GM18951 (cell line): ENCODE measurements at regions not wholly inside any gene's neighbourhood (a gene's known extent, or its start where the extent isn't known, plus 50 kb on each side); places are given as distances from the start of the nearest gene placed in this dataset.
"Not testable (repeated sequence)": the region's sequence is repeated elsewhere in the genome, so short reads cannot be mapped to it uniquely, and the experiment has no call there.

ENCODE experiments used
- POLR2A ChIP-seq: IDR thresholded peaks from 4 replicates; pipeline ENCODE4 v1.6.1; 2011; ENCODE audit warnings: mild to moderate bottlenecking; ENCODE audit not compliant: insufficient read length, insufficient read depth; ENCODE audit errors: extremely low read depth
- in situ Hi-C: fragments of 300-500 bp; cut with MboI; formaldehyde crosslinking; loops from one replicate; pipeline ENCODE4 v1.12.0; 2022; ENCODE audit warnings: low sequenced_read_pairs, mixed read lengths, inconsistent platforms; ENCODE audit not compliant: unreplicated experiment

DNA sequence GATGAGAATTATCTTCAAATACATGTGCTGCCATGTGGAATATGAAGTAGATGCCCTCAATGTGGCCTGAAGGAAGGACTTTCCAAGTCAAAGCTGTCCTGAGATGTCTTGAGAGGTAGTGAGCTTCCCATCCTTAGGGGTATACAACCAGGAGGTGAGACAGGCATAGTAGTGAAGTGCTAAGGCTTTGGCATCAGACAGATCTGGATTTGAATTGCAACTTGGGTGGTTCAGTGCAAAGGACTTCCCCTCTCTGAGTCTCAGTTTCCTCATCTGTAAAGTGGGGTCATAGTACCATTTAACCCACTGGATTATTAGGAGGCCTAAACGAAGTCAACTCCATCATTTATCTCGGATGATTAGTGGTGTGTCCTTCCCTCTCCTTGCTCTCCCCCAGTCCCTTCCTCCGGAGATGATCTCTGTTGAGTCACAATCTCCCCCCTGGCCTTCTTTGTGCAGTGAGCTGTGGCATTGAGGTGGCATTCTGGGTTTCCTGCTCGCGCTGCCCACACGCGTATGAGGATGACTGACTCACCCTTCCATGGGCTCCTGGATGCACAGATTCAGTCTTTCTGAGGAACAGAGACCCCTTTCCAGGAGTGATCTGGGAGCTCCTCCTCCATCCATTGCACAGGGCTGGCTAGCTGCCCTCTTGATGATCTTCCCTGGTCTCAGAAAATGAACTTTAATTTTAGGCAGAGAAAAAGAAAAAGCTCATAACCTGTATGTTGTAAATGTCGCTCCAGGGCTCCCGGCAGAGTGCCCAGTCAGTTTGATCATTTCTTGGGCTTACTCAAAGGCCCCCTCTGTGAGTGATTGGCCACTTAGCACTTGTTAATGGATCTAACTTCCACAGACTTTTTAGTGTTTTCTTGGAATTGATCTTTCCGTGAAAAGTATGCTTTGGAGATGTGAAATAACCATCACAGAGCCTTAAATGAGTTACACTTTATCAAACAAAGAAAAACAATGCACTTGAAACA lies 354.6 kb downstream of the PTPRU start:
- in situ Hi-C loops = no loop called here
- TF ChIP-seq POLR2A = no peak

DNA sequence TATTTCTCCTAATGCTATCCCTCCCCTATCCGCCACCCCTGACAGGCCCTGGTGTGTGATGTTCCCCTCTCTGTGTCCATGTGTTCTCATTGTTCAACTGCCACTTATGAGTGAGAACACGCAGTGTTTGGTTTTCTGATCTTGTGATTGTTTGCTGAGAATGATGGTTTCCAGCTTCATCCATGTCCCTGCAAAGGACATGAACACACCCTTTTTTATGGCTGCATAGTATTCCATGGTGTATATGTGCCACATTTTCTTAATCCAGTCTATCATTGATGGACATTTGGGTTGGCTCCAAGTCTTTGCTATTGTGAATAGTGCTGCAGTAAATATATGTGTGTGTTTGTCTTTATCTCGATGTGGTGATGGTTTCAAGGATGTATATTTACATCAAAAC lies 353.4 kb downstream of the PTPRU start:
- in situ Hi-C loops = not testable (repeated sequence)

DNA sequence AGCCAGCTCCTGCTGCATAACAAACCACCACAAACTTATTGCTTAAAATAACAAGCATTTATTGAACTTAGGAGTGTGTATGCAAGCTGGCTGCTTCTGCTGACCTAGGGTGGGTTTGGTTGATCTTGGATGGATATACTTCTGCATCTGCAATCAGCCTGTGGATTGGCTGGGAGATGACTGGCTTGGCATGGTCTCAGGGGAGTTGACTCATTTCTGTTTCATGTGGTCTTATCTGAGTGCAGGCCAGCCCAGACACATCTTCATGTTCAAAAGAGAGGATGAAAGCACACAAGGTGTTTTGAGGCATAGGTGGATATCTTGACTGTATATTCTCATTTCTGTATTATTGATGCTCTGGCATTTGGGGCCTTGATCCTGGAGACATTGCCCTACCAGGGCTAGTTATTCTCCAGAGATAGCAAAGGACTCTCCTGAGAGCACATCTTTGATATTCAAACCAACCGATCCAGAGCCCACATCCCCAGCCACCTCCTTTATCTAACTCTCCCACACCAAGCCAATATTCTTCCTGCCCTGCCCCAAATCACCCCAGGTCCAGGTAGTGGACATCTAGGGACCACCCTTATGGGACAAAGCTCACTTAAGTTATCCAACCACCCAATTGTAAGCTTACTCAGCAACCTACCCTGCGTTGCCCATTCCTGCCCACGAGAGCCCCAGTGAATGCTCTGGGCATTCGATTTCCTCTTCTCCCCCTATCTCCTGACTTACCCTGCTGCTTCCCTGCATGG lies 350.8 kb downstream of the PTPRU start:
- TF ChIP-seq POLR2A = no peak
- in situ Hi-C loops = no loop called here

DNA sequence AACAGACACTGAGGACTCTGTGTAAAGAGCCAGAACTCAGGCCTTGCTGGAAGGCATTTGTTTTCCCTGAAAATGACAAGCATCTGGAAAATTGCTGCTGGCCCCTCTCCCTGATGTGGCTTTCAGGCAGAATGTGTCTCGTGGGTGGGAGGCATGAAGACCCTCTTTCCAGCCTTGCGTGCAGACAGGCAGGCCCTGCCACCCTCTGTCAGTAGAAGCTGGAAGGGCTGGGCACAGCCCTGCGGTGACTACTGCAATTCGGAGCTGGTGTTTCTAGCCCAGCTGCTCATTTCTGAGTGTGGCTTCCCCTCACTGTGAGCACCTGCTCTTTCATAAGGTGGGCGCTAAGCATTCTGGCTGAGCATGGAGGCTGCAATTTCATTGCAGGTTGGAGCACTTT lies 349.9 kb downstream of the PTPRU start:
- no peak for TF ChIP-seq POLR2A
- in situ Hi-C loops = no loop called here

DNA sequence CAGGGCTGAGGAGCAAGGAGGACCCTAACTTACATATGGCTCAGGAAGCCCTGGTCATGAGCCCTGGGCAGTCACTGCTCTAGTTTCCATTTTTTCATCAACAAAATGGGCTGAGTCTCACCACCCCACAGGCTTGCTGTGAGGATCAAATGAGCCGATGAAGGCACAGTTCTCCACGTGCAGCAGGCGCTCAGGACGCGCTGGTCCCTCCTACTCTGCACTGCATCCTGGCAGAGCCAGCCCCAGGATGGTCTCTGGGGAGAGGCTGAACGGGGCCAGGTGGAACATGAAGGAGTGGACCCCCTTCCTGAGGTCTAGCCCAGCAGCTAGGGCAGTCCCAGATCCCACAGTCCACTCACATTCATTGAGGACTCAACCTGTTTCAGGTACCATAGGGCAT lies 349.3 kb downstream of the PTPRU start:
- no peak for TF ChIP-seq POLR2A
- in situ Hi-C loops = no loop called here

DNA sequence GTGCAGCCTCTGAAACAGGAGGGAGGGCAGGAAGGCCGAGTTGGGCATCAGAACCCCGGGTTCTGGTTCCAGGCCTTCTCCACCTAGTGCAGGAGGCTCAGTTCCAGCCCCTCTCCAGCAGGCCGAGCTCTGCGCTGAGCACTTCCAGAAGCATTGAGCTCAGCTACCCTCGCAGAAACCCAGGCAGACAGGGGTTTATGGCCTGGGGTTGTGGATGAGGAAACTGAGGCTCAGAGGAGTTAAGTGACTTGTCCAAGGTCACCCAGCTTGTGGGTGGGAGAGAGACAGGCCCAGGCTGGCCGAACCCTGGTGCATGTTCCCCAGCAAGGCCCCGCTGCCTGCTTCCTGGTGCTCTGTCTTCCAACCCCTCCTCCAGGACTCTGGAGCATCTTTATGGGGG lies 348.9 kb downstream of the PTPRU start:
- in situ Hi-C loops = no loop called here
- TF ChIP-seq POLR2A = no peak

DNA sequence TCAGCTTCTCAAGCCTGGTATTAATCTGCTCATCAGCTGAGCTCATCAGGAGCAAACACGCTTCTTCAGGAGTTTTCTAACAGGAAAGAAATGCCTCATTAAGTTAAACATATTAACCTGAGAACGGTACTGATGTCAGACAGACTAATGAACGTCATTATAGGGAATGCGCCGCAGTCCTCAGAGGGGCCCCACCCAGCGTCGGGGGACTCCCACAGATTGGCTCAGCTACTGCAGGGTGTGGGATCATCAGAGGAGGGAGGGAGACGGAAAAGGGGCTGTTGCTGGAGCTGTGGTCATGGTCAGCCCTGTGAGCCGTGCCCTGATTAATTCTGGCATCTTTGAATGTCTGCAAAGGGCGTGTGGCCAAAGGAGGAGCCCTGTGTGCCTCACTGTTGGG lies 348.5 kb downstream of the PTPRU start:
- in situ Hi-C loops = no loop called here
- no peak for TF ChIP-seq POLR2A

DNA sequence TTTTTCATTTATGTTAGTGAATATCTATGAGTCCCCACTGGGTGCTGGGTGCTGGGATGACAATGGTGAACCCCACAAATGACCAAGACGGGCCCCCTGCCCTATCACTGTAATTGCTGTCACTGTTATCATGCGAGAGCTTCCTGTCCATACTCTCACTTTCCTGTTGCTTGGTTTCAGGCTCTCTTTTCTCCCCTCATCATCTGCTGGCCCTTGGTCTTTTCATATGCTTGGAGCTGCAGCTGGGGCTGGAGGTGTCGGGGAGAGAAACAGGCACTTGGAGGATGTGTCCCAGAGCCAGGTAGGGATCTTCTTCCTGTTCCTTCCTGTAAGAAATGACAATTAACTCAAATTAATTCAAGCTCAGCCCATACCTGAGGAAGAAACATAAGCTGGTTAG lies 348.0 kb downstream of the PTPRU start:
- in situ Hi-C loops = no loop called here

DNA sequence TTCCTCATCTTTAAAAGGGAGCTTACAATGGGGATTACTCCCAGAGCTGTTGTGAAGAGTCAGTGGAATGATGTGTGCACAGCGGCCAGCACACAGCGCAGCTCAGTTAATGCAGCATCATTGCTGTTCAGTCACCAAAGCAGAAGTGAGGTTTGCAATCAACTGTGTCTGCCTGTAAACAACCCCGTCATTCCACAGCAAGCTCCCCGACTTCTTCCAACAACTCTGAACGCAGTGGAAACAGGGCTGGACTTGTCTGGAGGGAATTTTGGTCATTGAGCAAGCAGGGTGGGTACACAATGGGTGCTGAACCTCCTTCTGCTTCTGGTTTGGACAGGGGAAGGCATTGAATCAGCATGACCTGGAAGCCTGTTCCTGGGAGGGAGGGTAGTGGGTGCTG lies 347.4 kb downstream of the PTPRU start:
- in situ Hi-C loops = no loop called here
- no peak for TF ChIP-seq POLR2A

More for the DNA sequence above, 348.0 kb downstream of the PTPRU start:
- no peak for TF ChIP-seq POLR2A

DNA sequence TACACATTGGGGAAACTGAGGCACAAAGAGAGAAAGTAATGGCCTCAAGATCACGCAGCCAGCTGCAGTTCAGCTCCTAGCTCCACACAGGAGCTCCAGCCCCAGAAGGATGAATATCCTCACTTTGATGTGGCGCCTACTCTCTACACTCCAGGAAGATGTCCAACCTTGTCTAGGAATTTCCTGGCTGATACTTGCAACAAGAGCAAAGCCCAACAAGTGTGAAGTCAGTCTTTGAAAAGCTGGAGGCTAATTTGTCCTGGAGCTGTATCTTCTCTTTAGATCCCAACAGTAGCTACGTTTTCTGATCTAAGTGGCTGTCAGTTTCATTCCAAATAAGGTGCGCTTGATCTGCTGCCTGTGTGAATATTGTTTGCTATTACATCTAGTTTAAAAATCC lies 344.9 kb downstream of the PTPRU start:
- TF ChIP-seq POLR2A = no peak
- in situ Hi-C loops = no loop called here

DNA sequence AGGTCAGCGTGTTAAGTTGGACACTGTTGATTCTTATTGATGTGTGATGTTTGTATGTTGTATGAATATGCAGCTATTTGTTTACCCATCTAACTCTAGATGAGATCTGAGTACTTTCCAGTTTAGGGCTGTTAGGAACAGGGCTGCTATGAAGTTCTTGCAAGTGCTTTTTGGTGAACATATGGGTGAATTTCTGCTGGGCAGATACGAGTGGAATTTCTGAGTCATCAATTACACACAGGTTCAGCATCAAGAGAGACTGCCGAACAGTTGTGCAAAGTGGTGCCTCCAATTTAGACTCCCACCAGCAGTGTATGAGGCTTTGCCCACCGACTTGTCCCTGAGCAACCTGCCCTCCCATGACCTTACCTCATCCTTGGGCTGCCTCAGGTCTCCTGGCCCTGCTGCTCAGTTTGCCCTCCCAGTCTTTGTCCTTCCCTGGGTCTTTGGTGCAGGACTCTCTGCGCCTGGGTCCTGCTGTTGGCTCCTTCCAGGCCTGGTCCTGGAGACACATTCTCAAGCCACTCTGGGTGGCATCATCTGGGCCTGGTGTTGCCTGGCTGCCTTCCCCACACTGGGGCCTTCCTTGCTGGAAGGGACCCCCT lies 343.6 kb downstream of the PTPRU start:
- in situ Hi-C loops = no loop called here

DNA sequence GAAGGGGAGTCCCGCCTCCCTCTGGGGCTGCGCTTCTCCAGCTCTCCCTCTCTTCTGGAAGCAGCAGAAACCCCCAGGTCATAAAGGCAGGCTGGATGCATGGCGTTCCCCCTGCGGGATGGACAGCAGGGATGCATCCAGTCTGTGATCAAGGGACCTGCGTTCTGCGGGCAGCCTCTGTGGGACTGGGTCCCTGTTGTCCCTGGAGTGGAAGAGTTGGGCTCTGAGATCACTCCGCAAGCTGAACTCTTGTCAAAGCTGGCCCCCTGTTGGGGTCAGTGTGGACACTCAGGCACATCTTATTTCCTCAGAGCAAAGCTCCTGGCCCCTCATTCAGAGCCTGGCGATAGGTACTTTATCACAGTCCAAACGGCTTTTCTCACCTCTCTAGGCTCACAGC lies 341.2 kb downstream of the PTPRU start:
- in situ Hi-C loops = no loop called here
- no peak for TF ChIP-seq POLR2A

More for the DNA sequence above, 343.6 kb downstream of the PTPRU start:
- TF ChIP-seq POLR2A = no peak

DNA sequence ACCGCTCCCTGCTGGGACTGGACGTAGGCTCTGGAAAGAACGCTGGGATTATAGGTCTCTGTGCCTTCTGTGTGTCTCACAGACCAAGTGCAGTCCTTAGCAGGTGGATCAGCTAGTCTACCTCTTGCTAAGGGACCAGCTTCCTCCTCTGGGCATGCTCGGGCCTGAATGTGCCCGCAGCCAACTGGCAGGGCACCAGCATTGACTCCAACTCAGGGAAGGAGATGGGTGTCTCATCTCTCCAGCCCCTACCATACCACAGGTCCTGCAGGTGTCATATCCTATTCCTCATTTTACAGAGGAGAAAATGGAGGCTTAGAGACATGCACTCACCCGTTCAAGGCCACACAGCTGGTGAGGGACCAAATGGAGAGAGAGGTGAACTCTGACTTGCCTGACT lies 340.2 kb downstream of the PTPRU start:
- no peak for TF ChIP-seq POLR2A
- in situ Hi-C loops = no loop called here
